ENCODE measurements at regions not wholly inside any gene's neighbourhood (a gene's known extent, or its start where the extent isn't known, plus 50 kb on each side); places are given as distances from the start of the nearest gene placed in this dataset.

DNA sequence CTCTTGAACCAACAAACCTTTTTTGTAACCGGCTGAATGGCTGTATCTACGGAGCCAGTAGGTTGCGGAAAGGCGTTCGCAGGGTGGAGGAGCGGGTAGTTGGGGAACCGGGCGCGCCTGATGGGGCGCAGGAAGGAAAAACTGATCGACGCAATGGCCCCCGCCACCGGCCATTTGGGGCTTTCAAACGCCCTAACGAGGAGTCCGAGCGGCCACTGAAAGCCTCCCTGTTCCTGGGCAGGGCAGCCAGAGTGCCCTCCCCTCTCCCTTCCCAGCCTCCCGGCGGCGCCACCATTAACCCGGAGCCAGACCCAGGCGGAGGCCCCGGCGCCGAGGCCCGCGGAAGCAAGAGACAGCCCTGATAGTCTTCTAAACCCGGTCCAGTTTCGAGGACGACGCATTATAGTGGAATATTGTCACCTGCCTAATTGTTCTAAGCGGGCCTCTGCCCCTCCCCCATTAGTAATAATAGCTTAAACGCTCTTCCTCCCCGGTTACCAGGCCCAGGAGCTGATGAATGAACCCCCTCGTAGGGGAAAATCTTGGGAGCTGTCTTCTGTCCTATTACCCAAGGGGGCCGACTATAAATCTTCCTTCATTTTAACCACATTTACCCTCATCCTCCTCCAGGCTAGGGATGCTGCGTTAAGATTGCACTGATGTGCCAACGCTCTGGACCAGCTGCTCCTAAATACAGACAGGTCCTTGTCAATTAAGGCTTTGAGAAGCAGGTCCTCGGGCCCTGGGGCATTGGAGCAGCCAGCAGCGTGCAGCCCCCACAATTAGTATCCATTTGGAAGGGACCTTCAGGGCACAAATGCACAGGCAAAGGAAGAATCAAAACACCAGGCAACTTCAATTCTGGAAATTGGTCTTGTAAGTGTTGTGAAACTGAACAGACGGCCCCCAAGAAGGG lies 61.6 kb upstream of the TMEM33 start:
- TF ChIP-seq EP300 (IDR thresholded peaks at IDR 0.05) (no peak), POLR2AphosphoS5 (IDR thresholded peaks at IDR 0.05) (no peak), CTCF (IDR thresholded peaks at IDR 0.05) (no peak)

Measured in gastroesophageal sphincter (tissue), 3 donors.